Parathyroid adenoma (tissue), 2 donors: ENCODE measurements at regions not wholly inside any gene's neighbourhood (a gene's known extent, or its start where the extent isn't known, plus 50 kb on each side); places are given as distances from the start of the nearest gene placed in this dataset.

ENCODE experiments used
- H2AFZ ChIP-seq: fragments of 300-600 bp; sonication (generic); one replicate; pipeline ENCODE4 v1.7.0; 2017; ENCODE audit warnings: antibody characterized with exemption, mild to moderate bottlenecking
- H3K27ac ChIP-seq: fragments of 300-600 bp; sonication (generic); one replicate; pipeline ENCODE4 v1.7.0; 2017
- H3K27me3 ChIP-seq: fragments of 300-600 bp; sonication (generic); one replicate; pipeline ENCODE4 v1.7.0; 2017; ENCODE audit warnings: low read length; ENCODE audit not compliant: control insufficient read depth, insufficient read depth
- H3K36me3 ChIP-seq: fragments of 300-600 bp; sonication (generic); one replicate; pipeline ENCODE4 v1.7.0; 2017; ENCODE audit warnings: low read length; ENCODE audit not compliant: control insufficient read depth, insufficient read depth
- H3K4me1 ChIP-seq: fragments of 300-600 bp; sonication (generic); one replicate; pipeline ENCODE4 v1.7.0; 2017; ENCODE audit warnings: control low read depth
- H3K4me2 ChIP-seq: fragments of 300-600 bp; sonication (generic); one replicate; pipeline ENCODE4 v1.7.0; 2017; ENCODE audit warnings: low read length
- H3K4me3 ChIP-seq: fragments of 300-600 bp; sonication (generic); one replicate; pipeline ENCODE4 v1.7.0; 2017; ENCODE audit warnings: low read depth, low read length
- H3K79me2 ChIP-seq: fragments of 300-600 bp; sonication (generic); one replicate; pipeline ENCODE4 v1.7.0; 2017; ENCODE audit warnings: control low read depth
- H3K9ac ChIP-seq: fragments of 300-600 bp; sonication (generic); one replicate; pipeline ENCODE4 v1.7.0; 2017; ENCODE audit warnings: mild to moderate bottlenecking
- H3K9me3 ChIP-seq: fragments of 300-600 bp; sonication (generic); one replicate; pipeline ENCODE4 v1.7.0; 2017; ENCODE audit warnings: low read length; ENCODE audit not compliant: control insufficient read depth
- CTCF ChIP-seq: fragments of 300-600 bp; sonication (generic); IDR thresholded peaks from one replicate; pipeline ENCODE4 v1.7.0; 2017; ENCODE audit warnings: antibody characterized with exemption, mild to moderate bottlenecking
- donor health status: primary hyperparathyroidism.

- Histone ChIP-seq H3K9ac (no peak overlapping the region), H3K4me3 (no peak overlapping the region), H3K4me2 (no peak overlapping the region), H3K4me1 (no peaks in the 10 kb centered on the region), H3K27ac (no peak overlapping the region), H3K36me3 (no peaks in the 10 kb centered on the region), H3K9me3 (no peaks in the 10 kb centered on the region), H3K27me3 (no peaks in the 10 kb centered on the region), H2AFZ (no peak overlapping the region), H3K79me2 (no peaks in the 10 kb centered on the region)
- no peak for TF ChIP-seq CTCF
Measured at GRCh38 chr1:184326278-184326677, 60.6 kb upstream of the C1orf21 start.

- Histone ChIP-seq H2AFZ (no peak overlapping the region), H3K4me2 (no peak overlapping the region), H3K36me3 (no peaks in the 10 kb centered on the region), H3K9me3 (no peaks in the 10 kb centered on the region), H3K27ac (no peak overlapping the region), H3K4me3 (no peak overlapping the region), H3K27me3 (no peaks in the 10 kb centered on the region), H3K4me1 (no peaks in the 10 kb centered on the region), H3K9ac (no peak overlapping the region), H3K79me2 (no peaks in the 10 kb centered on the region)
- no peak for TF ChIP-seq CTCF
Measured at GRCh38 chr1:184329245-184329953, 57.4 kb upstream of the C1orf21 start.

GRCh38 chr1:184329962-184330868 is 56.6 kb upstream of the C1orf21 start:
- H3K79me2 ChIP-seq, result no peaks in the 10 kb centered on the region
- no peak overlapping the region for H2AFZ ChIP-seq
- no peak overlapping the region for H3K27ac ChIP-seq
- H3K4me1 ChIP-seq, result no peaks in the 10 kb centered on the region
- no peaks in the 10 kb centered on the region for H3K27me3 ChIP-seq
- no peak for TF ChIP-seq CTCF
- no peak overlapping the region for H3K4me3 ChIP-seq
- no peaks in the 10 kb centered on the region for H3K36me3 ChIP-seq
- H3K9ac ChIP-seq, result no peak overlapping the region
- no peaks in the 10 kb centered on the region for H3K9me3 ChIP-seq
- H3K4me2 ChIP-seq, result no peak overlapping the region

GRCh38 chr1:184330875-184331274 is 56.0 kb upstream of the C1orf21 start:
- no peak overlapping the region for H3K4me3 ChIP-seq
- H3K36me3 ChIP-seq, result no peaks in the 10 kb centered on the region
- H3K9ac ChIP-seq, result no peak overlapping the region
- H3K9me3 ChIP-seq, result no peaks in the 10 kb centered on the region
- no peaks in the 10 kb centered on the region for H3K79me2 ChIP-seq
- H3K4me1 ChIP-seq, result no peaks in the 10 kb centered on the region
- no peak for TF ChIP-seq CTCF
- no peak overlapping the region for H2AFZ ChIP-seq
- H3K4me2 ChIP-seq, result no peak overlapping the region
- no peak overlapping the region for H3K27ac ChIP-seq
- no peaks in the 10 kb centered on the region for H3K27me3 ChIP-seq
